C4-2B (cell line): ENCODE measurements at regions not wholly inside any gene's neighbourhood (a gene's known extent, or its start where the extent isn't known, plus 50 kb on each side); places are given as distances from the start of the nearest gene placed in this dataset.
"Not testable (repeated sequence)": the region's sequence is repeated elsewhere in the genome, so short reads cannot be mapped to it uniquely, and the experiment has no call there.

Experiments used
- H3K27ac ChIP-seq: fragments of 450-650 bp; 2 replicates; pipeline ENCODE4 v1.5.1; 2017
- CTCF ChIP-seq: fragments of 450-650 bp; conservative IDR thresholded peaks from 2 replicates; pipeline ENCODE4 v1.5.1; 2017; ENCODE audit warnings: mild to moderate bottlenecking
- ZFX ChIP-seq: fragments of 450-650 bp; IDR thresholded peaks from 2 replicates; pipeline ENCODE4 v1.6.1; 2017

DNA sequence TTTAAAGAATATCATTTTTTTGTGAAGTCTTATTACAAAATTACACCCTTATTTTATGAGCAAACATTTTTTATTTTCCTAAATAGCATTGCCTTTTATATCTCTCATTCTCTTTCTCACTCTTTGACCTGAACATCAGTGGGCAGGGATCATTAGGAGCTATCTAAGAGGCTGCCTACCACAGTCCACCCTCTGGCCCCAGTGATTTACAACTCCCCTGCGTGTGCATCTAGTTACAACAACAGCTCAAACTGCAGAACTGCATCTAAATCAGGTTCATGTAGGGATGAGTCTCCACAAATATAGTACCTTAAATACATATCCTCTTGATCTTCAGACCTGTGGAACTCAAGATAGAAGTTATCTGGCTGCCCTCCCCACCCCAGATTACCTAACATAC is 172.4 kb upstream of the CXCR4 start:
- H3K27ac ChIP-seq: no peak overlapping the region
- no peak for TF ChIP-seq ZFX
- no peak for TF ChIP-seq CTCF

DNA sequence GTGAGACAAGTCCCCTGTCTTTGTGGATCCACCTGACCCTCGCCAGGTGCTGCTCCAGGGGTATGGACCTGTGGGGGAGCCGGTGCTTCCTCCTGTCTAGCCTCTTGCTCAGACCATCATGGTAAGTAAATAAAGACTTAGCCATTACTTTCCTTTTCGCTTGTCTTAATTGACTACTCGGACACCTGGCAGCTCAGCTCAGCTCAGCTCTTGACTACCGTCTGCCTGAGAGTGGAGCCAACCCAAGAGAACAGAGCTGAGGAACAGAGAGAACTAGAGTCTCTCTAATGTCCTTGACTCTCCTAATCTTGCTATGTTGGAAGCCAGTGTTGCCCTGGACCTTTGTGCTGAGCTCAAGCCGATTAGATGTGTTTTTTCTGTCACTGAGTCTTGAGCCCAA is 170.3 kb upstream of the CXCR4 start:
- TF ChIP-seq ZFX (no peak), CTCF (no peak)
- no peak overlapping the region for H3K27ac ChIP-seq

- H3K27ac ChIP-seq: no peak overlapping the region
- TF ChIP-seq CTCF: no peak
- no peak for TF ChIP-seq ZFX
These were observed 168.5 kb upstream of the CXCR4 start for GRCh38 chr2:136286423-136286822.

GRCh38 chr2:136284226-136285119 is 166.5 kb upstream of the CXCR4 start:
- TF ChIP-seq ZFX (no peak), CTCF (no peak)
- H3K27ac ChIP-seq: no peak overlapping the region

DNA sequence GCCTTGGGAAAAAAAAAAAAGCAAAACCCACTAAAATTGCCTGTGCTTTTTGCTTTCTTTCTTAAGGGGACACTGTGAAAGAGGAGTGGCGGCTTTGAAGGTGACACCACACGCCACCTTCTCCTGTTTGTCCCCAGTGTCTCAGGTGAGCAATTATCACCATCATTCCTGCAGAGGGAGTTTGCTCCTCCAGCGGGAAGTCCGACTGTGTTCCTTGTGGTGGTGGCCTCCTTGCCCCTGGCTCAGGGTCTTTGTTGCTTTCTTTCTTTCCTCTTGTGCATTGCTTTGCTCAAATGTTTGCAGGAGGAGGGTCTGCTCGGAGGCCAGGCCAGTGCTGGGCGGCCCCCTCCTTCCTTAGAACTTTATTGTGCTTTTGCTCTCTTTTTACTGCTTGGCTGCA is 164.3 kb upstream of the CXCR4 start:
- TF ChIP-seq CTCF (no peak), ZFX (no peak)
- H3K27ac ChIP-seq: no peak overlapping the region

DNA sequence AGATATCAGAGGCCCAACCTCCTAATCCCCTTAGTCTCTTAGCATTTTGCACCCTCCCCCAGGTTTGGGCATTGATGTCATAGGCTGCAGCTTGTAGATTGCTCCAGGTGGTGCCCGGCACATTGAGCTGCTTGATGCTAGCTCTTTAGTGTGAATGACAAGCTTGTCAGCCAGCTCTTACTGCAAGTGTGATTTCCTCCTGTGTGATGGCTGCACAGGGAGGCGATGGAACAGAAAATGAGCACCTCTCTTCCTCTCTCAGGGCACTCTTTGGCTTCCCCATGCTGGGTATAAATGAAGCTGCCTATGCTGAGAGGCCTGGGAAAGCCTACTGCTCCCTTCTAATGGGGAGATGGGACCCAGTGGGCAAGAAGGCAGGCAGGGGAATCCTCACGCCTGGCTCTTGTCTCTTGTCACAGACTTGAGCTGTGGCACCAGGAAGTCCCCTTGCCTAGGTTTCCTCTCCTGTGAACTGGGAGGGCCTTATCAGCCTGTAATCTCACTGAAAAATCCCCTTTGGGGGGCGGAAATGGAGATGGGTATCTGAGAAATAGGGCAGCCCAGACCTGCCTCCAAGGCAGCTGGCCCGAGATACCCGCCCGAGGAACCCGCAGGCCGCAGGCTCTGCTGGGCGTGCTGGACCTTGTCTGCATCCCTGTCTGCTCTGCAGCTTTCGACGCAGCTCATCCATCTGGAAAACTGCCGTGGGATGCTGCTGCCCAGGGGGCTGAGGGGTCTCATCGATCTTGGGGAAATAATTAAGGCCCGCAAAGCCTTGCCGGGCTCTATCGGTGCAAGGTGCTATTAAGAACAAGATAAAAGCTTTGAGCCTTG is 163.5 kb upstream of the CXCR4 start:
- no peak overlapping the region for H3K27ac ChIP-seq
- no peak for TF ChIP-seq CTCF
- TF ChIP-seq ZFX: no peak

- not testable (repeated sequence) for H3K27ac ChIP-seq
These were observed 148.4 kb upstream of the CXCR4 start for GRCh38 chr2:136266346-136266745.
